Endothelial cell (in vitro differentiated cells): ENCODE measurements at regions not wholly inside any gene's neighbourhood (a gene's known extent, or its start where the extent isn't known, plus 50 kb on each side); places are given as distances from the start of the nearest gene placed in this dataset.

Source experiments
- DNase-seq: peaks from one replicate; pipeline ENCODE4 v3.0.0; 2021; ENCODE audit warnings: low spot score
- H3K27ac Mint-ChIP-seq: one replicate; pipeline ENCODE4 v1.8.0; 2021; ENCODE audit warnings: mixed read lengths, inconsistent platforms; ENCODE audit not compliant: unreplicated experiment
- H3K27me3 Mint-ChIP-seq: one replicate; pipeline ENCODE4 v1.8.0; 2021; ENCODE audit warnings: mild to moderate bottlenecking, moderate library complexity, mixed read lengths, inconsistent platforms; ENCODE audit not compliant: unreplicated experiment
- H3K36me3 Mint-ChIP-seq: one replicate; pipeline ENCODE4 v1.8.0; 2021; ENCODE audit warnings: mild to moderate bottlenecking, low read depth, mixed read lengths, inconsistent platforms; ENCODE audit not compliant: unreplicated experiment
- H3K4me1 Mint-ChIP-seq: one replicate; pipeline ENCODE4 v1.8.0; 2021; ENCODE audit warnings: mild to moderate bottlenecking, mixed read lengths, inconsistent platforms; ENCODE audit not compliant: unreplicated experiment
- H3K4me3 Mint-ChIP-seq: one replicate; pipeline ENCODE4 v1.8.0; 2021; ENCODE audit warnings: mild to moderate bottlenecking, mixed read lengths, inconsistent platforms; ENCODE audit not compliant: unreplicated experiment
- H3K9me3 Mint-ChIP-seq: one replicate; pipeline ENCODE4 v1.8.0; 2021; ENCODE audit warnings: mixed read lengths, inconsistent platforms; ENCODE audit not compliant: unreplicated experiment
- TF ChIP-seq, protein P1 (sequence below): fragments of 200-600 bp; sonication (generic); IDR thresholded peaks from one replicate; pipeline ENCODE4 v1.5.0; 2021; ENCODE audit warnings: antibody characterized with exemption; ENCODE audit not compliant: unreplicated experiment

GRCh38 chr5:91898019-91898418, 514.9 kb upstream of the ARRDC3 start:
- no peaks in the 10 kb centered on the region for H3K4me1 Mint-ChIP-seq
- TF ChIP-seq, protein P1, sequence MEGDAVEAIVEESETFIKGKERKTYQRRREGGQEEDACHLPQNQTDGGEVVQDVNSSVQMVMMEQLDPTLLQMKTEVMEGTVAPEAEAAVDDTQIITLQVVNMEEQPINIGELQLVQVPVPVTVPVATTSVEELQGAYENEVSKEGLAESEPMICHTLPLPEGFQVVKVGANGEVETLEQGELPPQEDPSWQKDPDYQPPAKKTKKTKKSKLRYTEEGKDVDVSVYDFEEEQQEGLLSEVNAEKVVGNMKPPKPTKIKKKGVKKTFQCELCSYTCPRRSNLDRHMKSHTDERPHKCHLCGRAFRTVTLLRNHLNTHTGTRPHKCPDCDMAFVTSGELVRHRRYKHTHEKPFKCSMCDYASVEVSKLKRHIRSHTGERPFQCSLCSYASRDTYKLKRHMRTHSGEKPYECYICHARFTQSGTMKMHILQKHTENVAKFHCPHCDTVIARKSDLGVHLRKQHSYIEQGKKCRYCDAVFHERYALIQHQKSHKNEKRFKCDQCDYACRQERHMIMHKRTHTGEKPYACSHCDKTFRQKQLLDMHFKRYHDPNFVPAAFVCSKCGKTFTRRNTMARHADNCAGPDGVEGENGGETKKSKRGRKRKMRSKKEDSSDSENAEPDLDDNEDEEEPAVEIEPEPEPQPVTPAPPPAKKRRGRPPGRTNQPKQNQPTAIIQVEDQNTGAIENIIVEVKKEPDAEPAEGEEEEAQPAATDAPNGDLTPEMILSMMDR: no peak
- no peak overlapping the region for H3K4me3 Mint-ChIP-seq
- H3K27me3 Mint-ChIP-seq: no peaks in the 10 kb centered on the region
- H3K9me3 Mint-ChIP-seq: no peaks in the 10 kb centered on the region
- no peaks in the 10 kb centered on the region for H3K36me3 Mint-ChIP-seq
- DNase-seq: no peak
- H3K27ac Mint-ChIP-seq: no peak overlapping the region

- Mint-ChIP-seq H3K27ac (no peak overlapping the region), H3K27me3 (no peaks in the 10 kb centered on the region), H3K9me3 (no peaks in the 10 kb centered on the region), H3K4me3 (no peak overlapping the region), H3K4me1 (no peaks in the 10 kb centered on the region), H3K36me3 (no peaks in the 10 kb centered on the region)
- TF ChIP-seq, protein P1: no peak
- DNase-seq: no peak
These were observed 505.7 kb upstream of the ARRDC3 start for GRCh38 chr5:91888810-91889209.

DNA sequence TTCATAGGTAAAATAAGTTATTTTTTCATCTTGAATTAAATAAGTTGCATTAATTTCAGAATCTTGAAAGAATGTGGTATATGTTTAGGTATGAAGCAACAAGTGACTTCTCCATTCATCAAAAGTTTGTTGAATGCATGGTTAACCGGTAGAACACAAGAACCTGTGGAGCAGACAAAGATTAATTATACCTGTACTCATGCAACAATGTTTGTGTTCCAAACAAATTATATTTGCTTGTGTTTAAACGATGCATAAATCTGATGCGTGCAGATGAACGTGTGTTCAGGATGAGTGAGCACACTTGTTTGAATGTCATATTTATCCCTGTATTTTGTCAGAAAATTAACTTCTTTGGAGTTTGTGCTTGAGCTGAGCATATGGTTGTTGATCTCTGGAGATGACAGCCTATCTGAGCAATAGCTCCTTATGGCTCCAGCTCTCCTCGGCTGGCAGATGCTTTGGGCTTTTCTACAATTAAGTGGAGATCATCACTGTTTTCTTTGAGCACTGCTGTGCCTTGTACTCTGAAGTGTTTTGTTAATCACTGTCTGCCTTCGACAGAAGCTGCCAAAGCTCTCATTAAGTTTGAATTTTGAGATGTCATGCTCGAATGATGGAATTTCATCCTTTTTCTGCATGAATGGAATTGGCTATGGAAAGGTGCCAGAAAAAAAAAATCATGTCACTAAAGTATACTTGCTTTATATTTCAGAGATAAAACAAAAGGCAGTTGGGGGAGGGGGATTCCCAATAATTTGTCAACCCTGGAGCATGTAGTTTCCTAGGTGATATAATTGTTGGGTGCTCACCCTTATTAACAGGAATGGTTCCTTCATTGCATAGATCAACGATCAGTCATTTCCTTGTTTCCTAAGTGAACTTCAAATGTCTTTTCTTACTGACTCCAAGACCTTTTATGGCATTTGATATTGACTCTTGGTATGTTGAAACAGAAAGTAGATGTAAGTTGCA, 502.5 kb upstream of the ARRDC3 start:
- TF ChIP-seq, protein P1: no peak
- H3K27me3 Mint-ChIP-seq: no peaks in the 10 kb centered on the region
- H3K36me3 Mint-ChIP-seq: no peaks in the 10 kb centered on the region
- no peak for DNase-seq
- no peak overlapping the region for H3K4me3 Mint-ChIP-seq
- H3K27ac Mint-ChIP-seq: no peak overlapping the region
- no peaks in the 10 kb centered on the region for H3K4me1 Mint-ChIP-seq
- H3K9me3 Mint-ChIP-seq: no peaks in the 10 kb centered on the region

GRCh38 chr5:91884036-91884435, 500.9 kb upstream of the ARRDC3 start:
- no peaks in the 10 kb centered on the region for H3K4me1 Mint-ChIP-seq
- H3K4me3 Mint-ChIP-seq: no peak overlapping the region
- H3K36me3 Mint-ChIP-seq: no peaks in the 10 kb centered on the region

More at GRCh38 chr5:91884036-91884435, 500.9 kb upstream of the ARRDC3 start:
- H3K9me3 Mint-ChIP-seq: no peaks in the 10 kb centered on the region
- DNase-seq: no peak
- H3K27me3 Mint-ChIP-seq: no peaks in the 10 kb centered on the region
- H3K27ac Mint-ChIP-seq: no peak overlapping the region
- TF ChIP-seq, protein P1: no peak
